HG03378 (cell line): ENCODE measurements at regions not wholly inside any gene's neighbourhood (a gene's known extent, or its start where the extent isn't known, plus 50 kb on each side); places are given as distances from the start of the nearest gene placed in this dataset.

Source experiments
- ATAC-seq: cut with Tn5 transposase; IDR thresholded peaks from one replicate; pipeline ENCODE4 v1.9.1; 2021; ENCODE audit warnings: mild to moderate bottlenecking, moderate library complexity; ENCODE audit not compliant: unreplicated experiment

DNA sequence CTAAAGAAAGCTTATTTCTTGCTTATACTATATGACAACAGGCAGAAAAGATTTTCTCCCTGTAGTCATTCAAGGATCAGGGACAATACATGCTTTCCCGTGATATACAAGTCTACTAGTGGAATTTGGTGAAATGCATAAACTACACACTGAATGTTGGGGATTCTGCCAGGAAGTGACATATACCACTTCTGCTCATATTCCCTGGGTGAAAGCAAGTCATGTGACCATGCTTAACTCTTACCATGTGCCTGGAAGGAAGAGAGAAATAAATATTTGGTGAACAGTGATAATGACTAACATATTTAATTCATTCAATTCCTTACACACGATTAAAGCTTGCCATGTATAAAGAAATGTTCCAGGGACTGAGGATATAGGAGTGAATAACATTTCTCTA lies 534.6 kb downstream of the PPARGC1A start:
- ATAC-seq, result no peak

DNA sequence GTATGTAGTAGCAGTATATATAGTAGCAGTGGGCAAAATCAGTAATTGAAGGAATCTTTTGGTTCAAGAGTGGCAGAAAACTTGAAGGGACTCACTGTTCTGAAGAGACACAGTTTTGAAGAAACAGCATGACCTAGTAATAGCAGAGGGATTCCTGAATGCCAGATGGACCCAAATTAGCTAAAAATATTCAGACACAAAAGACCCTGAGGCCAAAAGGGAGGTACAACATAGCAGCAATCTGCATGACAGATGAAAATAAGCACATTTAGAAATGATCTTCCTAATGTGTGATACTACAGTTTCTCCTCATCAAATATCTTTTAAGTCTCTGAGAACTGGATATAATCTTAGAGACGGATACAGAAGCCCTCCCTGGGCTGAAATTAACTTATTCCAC lies 536.6 kb downstream of the PPARGC1A start:
- no peak for ATAC-seq

- ATAC-seq, result no peak
Measured at GRCh38 chr4:23348789-23349498, 540.9 kb downstream of the PPARGC1A start.

DNA sequence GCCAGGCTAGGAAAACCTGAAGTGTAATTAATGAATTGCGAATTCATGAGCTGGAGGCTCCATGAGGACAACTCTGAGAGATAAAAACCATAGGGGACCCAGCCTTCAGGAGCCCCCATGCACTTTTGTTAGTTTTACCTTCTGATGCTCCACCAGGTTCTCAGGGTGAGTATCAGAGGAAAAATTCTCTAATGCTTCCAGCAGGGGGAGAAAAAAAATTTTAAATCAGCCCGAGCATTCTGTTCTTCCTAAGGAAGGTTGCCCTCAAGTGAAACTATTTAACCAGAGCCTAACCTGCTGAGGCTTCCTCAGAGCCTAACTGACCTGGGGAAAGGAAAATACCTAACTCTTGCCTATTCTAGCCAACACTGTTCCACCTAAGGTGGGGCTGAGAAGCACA lies 552.6 kb downstream of the PPARGC1A start:
- no peak for ATAC-seq

DNA sequence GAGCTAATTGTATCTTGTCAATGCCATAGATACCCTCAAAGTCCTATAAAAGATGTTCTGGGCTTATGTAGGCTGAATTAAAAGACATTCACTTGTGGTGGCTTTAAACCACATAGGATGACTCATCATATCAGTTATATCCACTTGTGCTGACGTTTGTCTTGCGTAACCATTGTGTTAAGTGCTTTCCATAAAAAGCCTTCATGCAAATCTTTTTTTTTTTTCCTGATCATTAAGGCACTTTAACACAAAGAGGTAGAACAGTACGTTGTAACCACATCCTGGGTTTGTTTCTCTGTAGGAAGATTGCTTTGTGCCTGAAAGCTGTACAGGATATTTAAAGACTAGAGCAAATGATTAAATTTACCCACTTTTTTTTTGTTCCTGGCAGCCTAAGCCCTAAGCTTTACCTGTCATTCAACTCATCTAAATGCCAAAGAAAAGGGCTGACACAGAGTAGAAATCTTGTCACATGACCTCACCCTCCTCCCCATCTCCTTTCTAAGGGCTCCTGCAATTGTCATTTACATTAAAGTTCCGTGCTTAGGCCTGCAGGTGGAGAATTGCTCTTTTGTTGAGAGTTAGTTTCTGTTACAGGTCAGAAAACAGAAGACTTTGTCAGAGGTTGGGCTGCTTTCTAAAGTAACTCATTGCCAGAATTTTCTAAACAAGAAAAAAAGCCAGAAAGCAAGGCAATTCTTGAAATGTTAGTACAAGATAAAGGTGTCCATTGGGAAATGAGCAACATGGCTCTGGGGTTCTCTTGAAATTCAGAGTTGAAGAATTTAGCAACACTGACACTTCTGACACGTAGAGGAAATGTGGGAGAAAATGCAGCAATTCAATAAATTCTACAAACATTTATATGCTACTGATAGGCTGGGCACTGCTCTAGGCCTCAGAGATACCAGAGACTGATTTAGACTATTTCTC lies 555.6 kb downstream of the PPARGC1A start:
- peak; percentile 87 for ATAC-seq

DNA sequence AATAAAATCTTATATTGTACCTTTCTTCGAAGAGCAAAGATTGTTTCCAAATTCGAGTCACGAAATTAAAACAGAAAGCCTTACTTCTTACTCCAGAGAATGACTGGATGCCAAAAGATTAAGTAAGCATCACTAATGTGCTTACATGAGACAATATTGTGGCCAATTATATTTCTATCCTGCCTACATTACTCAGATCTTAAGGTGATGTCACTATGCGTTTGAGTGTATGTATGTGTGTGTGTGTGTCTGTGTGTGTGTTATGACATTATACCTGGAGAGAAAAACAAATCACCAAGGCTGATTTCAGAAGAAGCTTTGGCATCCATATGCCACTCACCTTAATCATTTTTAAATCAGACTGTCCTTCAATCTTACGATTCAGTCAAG lies 556.3 kb downstream of the PPARGC1A start:
- ATAC-seq, result peak; percentile 14

DNA sequence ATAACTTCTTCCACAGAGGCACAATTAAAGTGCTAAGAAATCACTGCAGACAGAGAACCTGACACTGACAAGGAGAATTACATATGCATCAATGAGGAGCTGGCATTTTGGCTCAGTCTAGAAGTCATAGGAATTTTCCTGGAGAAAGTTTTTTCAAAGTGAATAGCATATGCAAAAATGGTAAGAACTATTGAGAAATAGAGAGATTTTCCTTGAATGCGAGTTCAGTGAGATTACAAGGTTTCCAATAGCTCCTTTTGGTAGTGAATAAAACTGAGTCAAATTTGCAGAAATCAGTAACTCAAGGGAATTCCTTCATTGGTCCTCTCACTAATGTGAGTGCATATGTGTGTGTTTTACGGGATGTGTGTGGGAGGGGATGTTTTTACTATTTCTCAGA lies 557.5 kb downstream of the PPARGC1A start:
- no peak for ATAC-seq

GRCh38 chr4:23327120-23327519 lies 562.7 kb downstream of the PPARGC1A start:
- no peak for ATAC-seq

GRCh38 chr4:23324021-23324690 lies 565.7 kb downstream of the PPARGC1A start:
- no peak for ATAC-seq

DNA sequence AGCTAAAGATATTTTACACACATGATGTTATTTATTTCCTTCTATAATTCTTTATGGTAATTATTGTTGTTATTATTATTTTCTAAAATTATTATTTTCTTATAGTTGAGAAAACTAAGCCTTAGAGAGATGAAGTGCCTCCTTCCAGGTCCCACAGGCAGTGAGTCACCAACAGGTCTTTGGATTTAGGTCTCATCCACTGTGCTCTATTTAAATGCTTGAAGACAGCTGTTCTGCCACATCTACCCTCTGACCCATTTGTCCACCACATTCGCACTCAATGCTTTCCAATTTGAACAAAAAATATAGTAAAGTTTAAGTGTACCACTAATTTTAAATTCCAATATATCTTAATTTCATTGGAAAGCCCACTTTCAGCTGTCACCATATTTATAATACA lies 566.4 kb downstream of the PPARGC1A start:
- no peak for ATAC-seq

- no peak for ATAC-seq
Measured at GRCh38 chr4:23322732-23323131, 567.1 kb downstream of the PPARGC1A start.

GRCh38 chr4:23320931-23321587 lies 568.8 kb downstream of the PPARGC1A start:
- no peak for ATAC-seq

GRCh38 chr4:23312686-23313085 lies 577.2 kb downstream of the PPARGC1A start:
- ATAC-seq, result no peak

DNA sequence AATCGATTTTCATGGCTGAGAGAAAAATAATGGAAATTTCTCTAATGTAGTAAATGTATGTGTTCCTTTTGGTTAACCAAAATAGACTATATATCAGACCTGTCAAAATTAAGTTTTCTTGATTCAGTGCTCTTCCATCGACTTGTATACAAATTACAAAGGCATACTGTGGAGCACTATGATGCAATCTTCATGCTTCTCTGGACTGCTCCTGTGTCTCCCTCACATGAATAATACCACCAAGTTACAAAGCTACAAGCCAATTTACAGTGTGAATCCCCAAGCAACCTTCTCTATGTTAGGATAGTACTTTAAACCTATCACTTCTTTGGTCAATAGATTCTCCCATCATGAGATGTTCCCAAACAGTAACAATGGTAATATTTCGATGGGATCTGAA lies 577.9 kb downstream of the PPARGC1A start:
- ATAC-seq, result no peak

- ATAC-seq, result no peak
Measured at GRCh38 chr4:23305026-23305425, 584.8 kb downstream of the PPARGC1A start.

DNA sequence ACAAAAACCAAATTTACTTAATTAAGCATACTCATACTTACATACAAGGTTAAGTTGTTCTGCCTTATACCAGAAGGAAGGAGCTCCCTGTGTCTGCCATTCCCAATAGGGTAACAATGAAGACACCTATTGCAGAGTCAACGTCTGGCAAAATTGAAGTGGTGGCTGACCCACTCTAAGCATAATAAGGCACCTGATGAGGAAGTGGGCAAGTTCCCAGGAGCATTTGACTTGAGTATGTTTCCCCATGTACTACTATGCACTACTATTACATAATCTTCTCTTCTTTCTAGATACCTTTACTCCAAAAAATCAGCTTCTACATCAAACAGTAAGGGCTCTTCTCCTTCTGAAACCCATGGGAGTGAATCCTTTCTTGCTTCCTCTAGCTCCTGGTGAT lies 591.5 kb downstream of the PPARGC1A start:
- ATAC-seq, result no peak

- no peak for ATAC-seq
Measured at GRCh38 chr4:23297327-23297726, 592.5 kb downstream of the PPARGC1A start.

DNA sequence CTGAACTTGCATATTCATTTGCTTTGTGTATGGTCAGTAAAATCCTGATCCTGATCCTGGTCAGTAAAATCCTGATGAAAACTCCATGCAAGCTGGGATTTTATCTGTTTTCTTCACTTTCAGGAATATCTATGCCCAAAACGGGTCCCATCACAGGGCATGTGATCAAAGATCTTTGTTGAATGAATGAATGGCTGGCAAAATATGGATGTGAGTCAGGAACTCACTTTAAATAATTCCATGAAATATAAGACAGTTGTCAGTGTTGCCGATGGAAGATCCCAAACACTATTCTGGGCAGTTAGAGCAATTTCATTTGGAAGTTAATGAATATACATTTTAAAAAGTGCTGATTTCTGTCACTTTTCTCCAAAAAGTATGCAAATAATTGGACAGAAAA lies 598.4 kb downstream of the GBA3 start:
- ATAC-seq, result no peak

DNA sequence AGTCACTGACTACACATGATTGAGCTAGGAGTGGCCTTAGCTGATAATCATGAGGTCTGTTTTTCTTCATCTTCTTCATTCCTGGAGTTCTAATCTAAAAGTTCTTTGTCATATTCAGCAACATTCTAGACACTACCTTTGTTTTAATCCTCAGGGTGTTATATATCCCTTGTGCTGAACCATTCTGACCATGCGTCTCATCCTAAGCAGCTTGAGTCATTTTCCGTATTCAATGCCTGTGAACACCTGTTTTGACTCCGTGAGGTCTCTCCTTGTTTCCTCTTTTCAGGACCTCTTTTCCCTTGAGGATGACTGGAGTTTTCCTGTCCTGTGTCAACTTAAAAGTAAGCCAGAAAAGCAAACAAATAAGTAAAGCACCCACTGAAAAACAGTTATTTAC lies 597.9 kb downstream of the GBA3 start:
- ATAC-seq, result no peak

DNA sequence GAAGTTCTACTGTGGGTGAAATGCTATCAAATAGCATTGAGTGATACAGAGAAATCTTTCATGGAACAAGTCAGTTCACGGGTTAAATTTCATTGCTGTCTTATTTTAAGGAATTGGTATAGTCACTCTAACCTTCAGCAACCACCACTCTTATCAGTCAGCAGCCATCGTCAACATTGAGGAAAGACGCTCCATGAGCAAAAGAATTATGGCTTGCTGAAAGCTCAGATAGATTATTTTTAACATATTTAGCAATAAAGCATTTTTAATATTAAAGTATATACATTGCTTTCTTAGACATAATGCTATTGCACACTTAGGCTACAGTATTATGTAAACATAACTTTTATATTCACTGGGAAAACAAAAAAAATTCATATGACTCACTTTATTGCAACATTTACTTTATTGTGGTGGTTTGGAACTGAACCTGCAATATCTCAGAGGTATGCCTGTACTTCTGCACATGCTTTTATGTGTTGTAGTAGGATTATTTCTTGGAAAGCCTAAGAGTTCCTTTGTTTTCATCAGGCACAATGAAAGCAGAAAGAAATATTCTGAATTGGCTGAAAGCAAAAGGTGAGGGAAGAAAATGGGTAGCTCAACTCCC lies 586.7 kb downstream of the GBA3 start:
- no peak for ATAC-seq

GRCh38 chr4:23278845-23279244 lies 586.1 kb downstream of the GBA3 start:
- no peak for ATAC-seq
